ENCODE measurements at regions not wholly inside any gene's neighbourhood (a gene's known extent, or its start where the extent isn't known, plus 50 kb on each side); places are given as distances from the start of the nearest gene placed in this dataset.
A peak's percentile ranks its signal among the peaks of the same experiment; 100 is the strongest.

DNA sequence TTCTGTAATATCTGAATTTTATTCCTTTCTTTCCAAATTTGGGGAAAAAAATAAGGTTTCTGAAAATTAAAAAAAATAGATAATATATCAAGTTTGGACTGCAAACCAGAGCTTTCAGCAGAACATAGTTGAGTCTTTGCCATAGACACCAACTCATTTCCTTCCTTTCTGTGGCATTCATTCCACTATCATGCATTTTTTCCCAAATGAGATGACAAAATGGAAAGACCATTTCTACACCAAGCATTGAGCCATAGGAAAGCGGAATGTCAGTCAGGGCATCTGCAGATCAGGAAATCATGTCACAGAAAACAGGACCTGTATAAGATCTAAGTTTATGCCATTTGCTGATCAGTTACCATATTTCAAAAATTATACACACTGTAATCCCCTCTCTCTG lies 333.3 kb upstream of the THBS1 start:
- peak; percentile 86 for DNase-seq (ENCODE audit: low read depth)
- H3K4me3 ChIP-seq (ENCODE audit: control insufficient read depth, low read depth, low read length): no peak overlapping the region
- no peak for TF ChIP-seq CTCF (IDR thresholded peaks at IDR 0.05; ENCODE audit: control insufficient read depth, insufficient read depth, low read depth, low read length, missing control alignments)

DNA sequence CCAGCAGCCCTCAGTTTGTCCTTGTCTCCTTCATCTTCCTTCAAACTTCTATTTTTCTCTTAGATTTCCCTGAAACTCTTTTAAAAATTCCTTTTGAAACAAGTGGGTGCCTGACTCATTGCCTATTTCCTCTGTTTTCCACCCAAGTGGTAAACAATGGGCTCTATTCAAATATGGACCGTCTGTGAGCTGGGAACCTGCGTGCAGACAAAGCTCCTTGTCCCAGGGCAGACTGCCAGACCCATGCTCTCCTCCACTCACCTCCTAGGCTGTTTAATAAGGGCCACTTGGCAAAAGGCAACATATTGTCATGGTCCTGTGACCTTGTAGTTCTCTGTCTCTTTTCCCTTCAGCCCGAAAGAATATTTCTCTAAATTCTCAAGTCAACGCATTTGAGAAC lies 332.7 kb upstream of the THBS1 start:
- no peak overlapping the region for H3K4me3 ChIP-seq (ENCODE audit: control insufficient read depth, low read depth, low read length)
- TF ChIP-seq CTCF (IDR thresholded peaks at IDR 0.05; ENCODE audit: control insufficient read depth, insufficient read depth, low read depth, low read length, missing control alignments): no peak
- peak; percentile 92 for DNase-seq (ENCODE audit: low read depth)

DNA sequence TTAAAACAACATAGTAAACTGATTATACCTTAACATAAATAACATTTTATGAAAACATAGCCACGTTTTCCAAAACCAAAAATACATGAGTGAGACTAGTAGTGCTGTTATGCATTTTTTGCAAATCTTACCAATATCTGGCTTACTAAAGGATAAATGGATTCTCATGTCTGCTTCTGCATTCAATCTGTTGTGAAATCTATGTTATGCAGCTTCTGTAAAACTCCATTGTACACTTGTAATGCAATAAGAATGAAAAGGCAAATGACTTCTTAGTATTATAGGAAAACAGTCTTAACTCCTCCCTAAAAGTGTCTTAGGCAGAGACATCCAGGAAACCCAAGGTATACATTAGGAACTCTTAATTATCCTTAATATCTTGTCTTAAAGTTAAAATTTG lies 330.9 kb upstream of the THBS1 start:
- DNase-seq (ENCODE audit: low read depth): no peak
- TF ChIP-seq CTCF (IDR thresholded peaks at IDR 0.05; ENCODE audit: control insufficient read depth, insufficient read depth, low read depth, low read length, missing control alignments): no peak
- no peak overlapping the region for H3K4me3 ChIP-seq (ENCODE audit: control insufficient read depth, low read depth, low read length)

DNA sequence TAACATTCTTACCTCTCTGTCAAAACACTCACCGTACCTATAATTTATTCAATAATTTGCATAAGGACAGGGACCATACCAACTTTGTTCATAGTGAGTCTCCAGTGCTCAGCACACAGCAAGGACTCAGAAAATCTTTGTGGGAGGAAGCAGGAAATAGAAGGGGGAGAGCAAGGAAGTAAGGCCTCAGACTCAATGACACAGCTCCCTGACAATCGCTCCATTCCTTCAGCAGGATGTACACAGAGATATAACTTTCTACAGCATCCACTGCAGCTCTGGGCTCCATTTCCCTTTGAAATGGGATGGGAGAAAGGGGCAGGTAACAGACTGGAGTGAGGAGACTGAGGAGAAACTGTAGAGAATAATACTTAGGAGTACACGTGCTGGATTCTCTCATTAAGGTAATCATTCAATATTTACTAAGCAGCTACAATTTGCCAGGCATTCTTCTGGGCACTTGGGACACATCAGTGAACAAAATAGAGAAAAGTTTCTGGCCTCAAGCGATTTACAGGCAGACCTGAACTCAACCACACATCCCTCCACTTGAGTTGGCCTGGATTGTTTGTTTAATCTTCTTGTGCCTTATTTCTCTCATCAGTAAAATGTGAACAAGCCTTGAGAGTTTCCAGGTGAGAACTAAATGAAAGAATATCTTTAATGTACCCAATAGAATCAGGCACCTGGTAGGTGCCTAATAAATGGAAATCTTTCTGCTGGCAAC lies 330.3 kb upstream of the THBS1 start:
- TF ChIP-seq CTCF (IDR thresholded peaks at IDR 0.05; ENCODE audit: control insufficient read depth, insufficient read depth, low read depth, low read length, missing control alignments): no peak
- H3K4me3 ChIP-seq (ENCODE audit: control insufficient read depth, low read depth, low read length): no peak overlapping the region
- DNase-seq (ENCODE audit: low read depth): no peak

DNA sequence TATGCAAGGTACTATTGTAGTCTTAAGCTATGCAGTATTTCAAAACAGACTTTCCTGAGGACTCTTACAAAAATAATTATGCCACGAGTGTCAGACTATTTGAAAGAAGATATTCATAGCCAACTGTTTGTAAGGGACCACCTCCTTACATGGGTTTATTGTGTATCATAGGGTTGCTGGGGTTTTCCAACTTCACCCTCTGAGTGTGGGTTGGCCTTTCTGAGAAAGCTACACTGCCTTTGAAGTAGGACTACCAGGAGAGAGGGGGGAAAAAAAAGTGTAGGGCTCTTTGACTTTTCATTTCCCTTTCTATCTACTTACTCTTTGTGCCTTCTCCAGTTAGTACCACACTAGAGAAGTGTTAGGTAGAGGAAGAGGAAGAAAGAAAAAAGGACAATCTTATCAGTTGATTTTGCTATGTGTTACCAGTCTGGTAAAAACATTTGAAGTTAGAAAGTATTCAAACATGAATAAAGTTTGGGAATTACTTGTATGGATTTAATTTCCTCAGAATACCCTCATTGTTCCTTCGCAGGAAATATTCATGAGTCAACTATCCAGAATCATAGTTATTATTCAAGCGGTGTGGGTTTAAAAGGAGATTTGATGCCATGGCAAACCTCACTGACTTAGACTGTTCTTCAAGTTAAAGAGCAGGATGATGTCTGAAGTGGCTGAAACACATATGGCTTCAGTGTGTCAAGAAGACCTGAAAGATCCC lies 329.3 kb upstream of the THBS1 start:
- DNase-seq (ENCODE audit: low read depth): no peak
- H3K4me3 ChIP-seq (ENCODE audit: control insufficient read depth, low read depth, low read length): no peak overlapping the region
- no peak for TF ChIP-seq CTCF (IDR thresholded peaks at IDR 0.05; ENCODE audit: control insufficient read depth, insufficient read depth, low read depth, low read length, missing control alignments)

DNA sequence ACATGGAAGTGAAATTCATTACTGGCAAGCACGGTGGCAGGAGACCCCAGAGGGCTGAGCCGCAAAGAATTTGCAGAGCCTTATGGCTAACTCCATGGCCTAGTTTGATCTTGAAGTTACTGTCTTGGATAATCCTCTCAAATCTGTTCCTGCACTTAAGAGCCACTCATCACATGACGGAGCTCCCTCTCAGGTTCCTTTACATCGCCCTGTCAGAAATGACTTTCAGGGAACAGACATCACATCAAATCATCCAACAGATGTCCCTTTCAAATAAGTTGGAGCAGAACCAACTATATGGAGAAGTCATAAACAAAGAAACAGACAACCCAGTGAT lies 328.8 kb upstream of the THBS1 start:
- no peak for TF ChIP-seq CTCF (IDR thresholded peaks at IDR 0.05; ENCODE audit: control insufficient read depth, insufficient read depth, low read depth, low read length, missing control alignments)
- DNase-seq (ENCODE audit: low read depth): no peak
- no peak overlapping the region for H3K4me3 ChIP-seq (ENCODE audit: control insufficient read depth, low read depth, low read length)

Data from AG09309 (cell line).